Subcutaneous abdominal adipose tissue (tissue), 5 donors: ENCODE measurements at regions not wholly inside any gene's neighbourhood (a gene's known extent, or its start where the extent isn't known, plus 50 kb on each side); places are given as distances from the start of the nearest gene placed in this dataset.

Experiments used
- H3K27ac ChIP-seq: one replicate; pipeline ENCODE4 v1.7.0; 2013; ENCODE audit warnings: low read depth, mild to moderate bottlenecking, inconsistent platforms, low read length, moderate library complexity
- H3K27me3 ChIP-seq, 5 donors: one replicate each; pipeline ENCODE4 v1.7.0; 2013; ENCODE audit warnings: low read length in 5 of 5, inconsistent platforms in 1 of 5; ENCODE audit not compliant: control insufficient read depth in 5 of 5, insufficient read depth in 4 of 5
- H3K36me3 ChIP-seq, 5 donors: one replicate each; pipeline ENCODE4 v1.7.0; 2013; ENCODE audit warnings: low read length in 5 of 5; ENCODE audit not compliant: control insufficient read depth in 5 of 5, insufficient read depth in 5 of 5
- H3K4me1 ChIP-seq, 5 donors: one replicate each; pipeline ENCODE4 v1.7.0; 2013; ENCODE audit warnings: low read length in 5 of 5, mild to moderate bottlenecking in 3 of 5, moderate library complexity in 1 of 5; ENCODE audit not compliant: control insufficient read depth in 5 of 5, insufficient read depth in 5 of 5
- H3K4me3 ChIP-seq, 5 donors: one replicate each; pipeline ENCODE4 v1.7.0; 2013; ENCODE audit warnings: low read length in 5 of 5, low read depth in 1 of 5
- H3K9ac ChIP-seq, 5 donors: one replicate each; pipeline ENCODE4 v1.7.0; 2013; ENCODE audit warnings: low read length in 5 of 5, mild to moderate bottlenecking in 4 of 5, moderate library complexity in 3 of 5
- H3K9me3 ChIP-seq, 5 donors: one replicate each; pipeline ENCODE4 v1.7.0; 2013; ENCODE audit warnings: low read length in 5 of 5; ENCODE audit not compliant: control insufficient read depth in 5 of 5
- donor health status: healthy.
- donor health status: healthy.
- donor health status: healthy.
- donor health status: healthy.
- donor health status: healthy.

DNA sequence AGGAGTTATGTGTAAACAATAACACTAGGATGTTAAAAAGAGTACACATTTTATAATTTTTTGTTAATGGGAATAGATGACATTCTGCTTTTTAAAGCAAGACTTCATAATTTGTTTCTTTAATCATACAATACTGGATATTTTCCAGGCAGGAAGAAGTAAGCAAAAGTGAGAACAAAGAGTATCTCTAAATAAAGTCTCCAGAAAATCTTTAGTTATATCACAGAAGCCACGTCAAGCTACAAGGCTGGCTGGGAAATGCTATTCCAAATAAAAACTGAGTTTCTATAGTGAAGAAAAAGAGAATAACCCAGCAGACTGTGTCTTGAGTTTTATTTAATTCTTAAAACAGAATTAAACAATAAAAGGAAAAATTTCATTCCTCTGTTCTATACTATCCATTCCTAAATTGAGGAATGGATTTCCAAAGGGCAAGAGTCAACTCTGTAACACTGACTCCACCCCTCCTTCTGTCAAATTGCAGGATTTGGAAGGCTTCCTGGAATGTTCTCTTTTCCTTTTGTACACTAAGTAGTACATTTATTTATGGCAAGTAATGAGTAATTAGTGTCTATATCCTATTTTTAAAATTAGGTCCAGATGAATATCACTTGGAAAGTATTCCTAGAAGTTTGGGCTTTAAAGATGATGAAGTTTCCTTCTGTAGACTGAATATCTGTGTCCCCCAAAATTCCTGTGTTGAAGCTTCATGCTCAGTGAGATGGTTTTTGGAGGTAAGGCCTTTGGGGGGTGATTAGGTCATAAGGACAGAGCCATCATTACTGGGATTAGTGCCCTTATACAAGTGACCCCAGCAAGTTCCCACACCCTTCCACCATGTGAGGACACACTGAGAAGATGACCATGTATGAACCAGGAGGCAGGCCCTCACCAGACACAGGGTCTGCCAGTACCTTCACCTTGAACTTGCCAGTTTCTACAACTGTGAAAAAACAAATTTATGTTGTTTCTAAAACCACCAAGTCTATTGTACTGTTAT is 290.9 kb downstream of the CRPPA start:
- H3K27me3 ChIP-seq: no peaks in the 10 kb centered on the region
- peaks cover 0 to 6% (median 3%) of the 10 kb centered on the region in 5 donors for H3K9me3 ChIP-seq
- no peak overlapping the region for H3K27ac ChIP-seq
- H3K9ac ChIP-seq: no peak overlapping the region
- H3K4me3 ChIP-seq: no peak overlapping the region
- H3K36me3 ChIP-seq: peaks cover 0 to 3% (median 0%) of the 10 kb centered on the region in 5 donors
- peaks cover 0 to 18% (median 5%) of the 10 kb centered on the region in 5 donors for H3K4me1 ChIP-seq

DNA sequence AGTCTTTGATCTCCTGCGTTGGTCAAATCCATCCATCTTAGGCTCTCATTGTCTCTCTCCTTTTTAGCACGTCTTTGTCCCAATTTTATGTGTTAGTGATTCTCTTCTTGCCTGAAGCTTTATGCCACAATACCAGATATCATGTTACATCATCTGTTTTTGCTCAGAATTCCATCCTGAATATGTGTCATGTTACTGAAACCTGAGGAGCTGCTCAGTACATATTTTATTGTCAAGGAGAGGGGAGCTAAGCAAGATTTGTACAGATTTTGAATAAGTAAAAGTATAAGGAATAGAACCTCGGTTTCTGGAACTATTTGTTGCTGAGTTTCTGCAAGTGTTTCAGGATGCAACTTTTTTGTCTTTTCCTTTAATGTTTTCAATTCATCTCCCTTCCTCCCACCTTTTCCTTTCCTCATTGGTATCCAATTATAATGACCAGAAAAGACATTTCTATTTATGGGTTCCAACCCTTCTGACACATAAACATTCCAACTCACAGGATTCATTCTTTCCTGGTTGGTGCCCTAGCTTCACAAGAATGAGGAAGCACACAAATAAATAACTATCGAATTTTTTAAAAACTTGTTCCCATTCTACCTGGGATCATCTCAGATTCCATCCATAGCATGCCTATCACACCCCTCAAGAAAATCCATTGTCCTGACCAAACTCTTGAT is 291.8 kb downstream of the CRPPA start:
- no peak overlapping the region for H3K9ac ChIP-seq
- H3K4me1 ChIP-seq: peaks cover 0 to 18% (median 5%) of the 10 kb centered on the region in 5 donors
- H3K36me3 ChIP-seq: peaks cover 0 to 3% (median 0%) of the 10 kb centered on the region in 5 donors
- H3K4me3 ChIP-seq: no peak overlapping the region
- H3K27ac ChIP-seq: no peak overlapping the region
- peaks cover 0 to 6% (median 3%) of the 10 kb centered on the region in 5 donors for H3K9me3 ChIP-seq
- no peaks in the 10 kb centered on the region for H3K27me3 ChIP-seq

- no peaks in the 10 kb centered on the region for H3K4me1 ChIP-seq
- H3K9me3 ChIP-seq: peaks cover 0 to 10% (median 5%) of the 10 kb centered on the region in 5 donors
- H3K4me3 ChIP-seq: no peak overlapping the region
- H3K9ac ChIP-seq: no peak overlapping the region
- H3K27ac ChIP-seq: no peak overlapping the region
- peaks cover 0 to 3% (median 0%) of the 10 kb centered on the region in 5 donors for H3K36me3 ChIP-seq
- H3K27me3 ChIP-seq: no peaks in the 10 kb centered on the region
Measured at GRCh38 chr7:16123117-16123770, 298.1 kb downstream of the CRPPA start.

DNA sequence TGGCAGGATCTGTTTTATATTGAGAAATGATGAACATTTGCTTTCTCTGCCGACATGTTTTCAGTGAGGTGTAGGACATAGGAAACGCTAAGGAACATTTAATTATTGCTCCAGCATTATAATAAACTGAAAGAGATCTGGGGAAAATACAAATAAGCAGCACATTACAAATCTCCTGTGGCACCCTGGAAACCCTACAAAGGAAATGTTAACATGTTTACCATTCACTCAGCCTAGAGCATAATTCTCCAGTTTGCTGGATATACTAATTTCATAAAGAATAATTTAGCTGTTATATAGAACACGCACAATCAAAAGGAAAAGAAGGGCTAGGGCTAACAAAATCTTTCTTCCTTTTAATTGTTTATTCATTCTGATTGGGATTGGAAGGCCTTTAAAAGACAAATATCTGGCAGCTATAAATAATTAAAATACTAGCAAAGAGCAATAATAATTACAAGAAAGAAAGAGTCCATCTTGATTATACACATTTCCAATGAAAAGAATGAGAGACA is 299.4 kb downstream of the CRPPA start:
- Histone ChIP-seq H3K27ac (no peak overlapping the region), H3K9me3 (peaks cover 0 to 9% (median 4%) of the 10 kb centered on the region in 5 donors), H3K4me1 (peaks cover 0 to 2% (median 0%) of the 10 kb centered on the region in 5 donors), H3K36me3 (peaks cover 0 to 3% (median 0%) of the 10 kb centered on the region in 5 donors), H3K27me3 (no peaks in the 10 kb centered on the region), H3K4me3 (no peak overlapping the region), H3K9ac (no peak overlapping the region)

GRCh38 chr7:16115374-16115773 is 306.0 kb downstream of the CRPPA start:
- Histone ChIP-seq H3K27ac (no peak overlapping the region), H3K36me3 (no peaks in the 10 kb centered on the region), H3K9me3 (peaks cover 0 to 10% (median 3%) of the 10 kb centered on the region in 5 donors), H3K27me3 (no peaks in the 10 kb centered on the region), H3K9ac (no peak overlapping the region), H3K4me3 (no peak overlapping the region), H3K4me1 (peaks cover 0 to 2% (median 0%) of the 10 kb centered on the region in 5 donors)

- no peak overlapping the region for H3K4me3 ChIP-seq
- no peaks in the 10 kb centered on the region for H3K36me3 ChIP-seq
- no peak overlapping the region for H3K9ac ChIP-seq
- H3K9me3 ChIP-seq: peaks cover 0 to 11% (median 6%) of the 10 kb centered on the region in 5 donors
- no peak overlapping the region for H3K27ac ChIP-seq
- H3K4me1 ChIP-seq: peaks cover 0 to 2% (median 0%) of the 10 kb centered on the region in 5 donors
- H3K27me3 ChIP-seq: no peaks in the 10 kb centered on the region
Measured at GRCh38 chr7:16114633-16115032, 306.7 kb downstream of the CRPPA start.

GRCh38 chr7:16114071-16114470 is 307.3 kb downstream of the CRPPA start:
- no peak overlapping the region for H3K27ac ChIP-seq
- no peak overlapping the region for H3K9ac ChIP-seq
- no peaks in the 10 kb centered on the region for H3K27me3 ChIP-seq
- peaks cover 0 to 15% (median 6%) of the 10 kb centered on the region in 5 donors for H3K9me3 ChIP-seq
- no peaks in the 10 kb centered on the region for H3K36me3 ChIP-seq
- no peak overlapping the region for H3K4me3 ChIP-seq
- H3K4me1 ChIP-seq: peaks cover 0 to 2% (median 0%) of the 10 kb centered on the region in 5 donors

GRCh38 chr7:16113058-16113457 is 308.3 kb downstream of the CRPPA start:
- Histone ChIP-seq H3K9ac (no peak overlapping the region), H3K4me1 (peaks cover 0 to 2% (median 0%) of the 10 kb centered on the region in 5 donors), H3K27ac (no peak overlapping the region), H3K4me3 (no peak overlapping the region), H3K27me3 (no peaks in the 10 kb centered on the region), H3K9me3 (peaks cover 0 to 14% (median 6%) of the 10 kb centered on the region in 5 donors), H3K36me3 (no peaks in the 10 kb centered on the region)

DNA sequence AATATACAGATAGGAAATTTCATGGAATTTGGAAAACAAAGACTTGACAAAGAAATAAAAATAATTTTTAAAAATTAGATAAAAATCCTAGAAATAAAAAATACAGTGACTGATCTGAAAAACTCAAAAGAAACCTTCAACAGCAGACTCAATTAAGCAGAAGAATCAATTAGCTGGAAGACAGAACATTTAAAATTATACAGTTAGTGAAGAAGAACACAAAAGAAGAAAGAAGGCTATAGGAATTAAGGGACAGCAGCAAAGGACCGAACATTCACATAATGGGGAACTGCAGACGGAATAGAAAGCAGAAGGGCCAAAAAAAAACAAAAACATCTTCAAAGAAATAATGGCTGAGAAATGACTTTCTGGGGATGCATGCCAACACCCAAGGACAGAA is 314.5 kb downstream of the CRPPA start:
- no peaks in the 10 kb centered on the region for H3K27me3 ChIP-seq
- peaks cover 7 to 33% (median 16%) of the 10 kb centered on the region in 5 donors for H3K9me3 ChIP-seq
- H3K4me1 ChIP-seq: no peaks in the 10 kb centered on the region
- H3K36me3 ChIP-seq: no peaks in the 10 kb centered on the region
- H3K27ac ChIP-seq: no peak overlapping the region
- no peak overlapping the region for H3K9ac ChIP-seq
- peak overlapping the region in 1 of 5 donors; percentile 14 for H3K4me3 ChIP-seq
